GM12892 (cell line): ENCODE measurements at regions not wholly inside any gene's neighbourhood (a gene's known extent, or its start where the extent isn't known, plus 50 kb on each side); places are given as distances from the start of the nearest gene placed in this dataset.
"Not testable (repeated sequence)": the region's sequence is repeated elsewhere in the genome, so short reads cannot be mapped to it uniquely, and the experiment has no call there.

Source experiments
- POLR2A ChIP-seq: IDR thresholded peaks from 2 replicates; pipeline ENCODE4 v1.6.1; 2011; ENCODE audit warnings: low read depth, low read length, control low read depth
- POLR2AphosphoS5 ChIP-seq: IDR thresholded peaks from 2 replicates; pipeline ENCODE4 v1.6.1; 2011; ENCODE audit warnings: low read depth, low read length, control low read depth

GRCh38 chr7:33797512-33797911 is 107.8 kb upstream of the BMPER start:
- TF ChIP-seq POLR2AphosphoS5, POLR2A: not testable (repeated sequence)
